Breast epithelium (tissue), 4 donors: ENCODE measurements at regions not wholly inside any gene's neighbourhood (a gene's known extent, or its start where the extent isn't known, plus 50 kb on each side); places are given as distances from the start of the nearest gene placed in this dataset.
A peak's percentile ranks its signal among the peaks of the same experiment; 100 is the strongest.

ENCODE experiments used
- DNase-seq, 2 donors: peaks; one replicate each; pipeline ENCODE4 v3.0.0-alpha.2; 2019; ENCODE audit warnings: low spot score in 2 of 2
- H3K27ac ChIP-seq, 2 donors: fragments of 200-600 bp; sonication (generic) in 1 of 2; one replicate each; pipeline ENCODE4 v1.5.1; 2016 to 2019; ENCODE audit warnings: mild to moderate bottlenecking in 1 of 2
- H3K27me3 ChIP-seq, 2 donors: fragments of 200-600 bp; sonication (generic) in 1 of 2; one replicate each; pipeline versions ENCODE4 v1.5.1 to v1.6.0; 2017 to 2019; ENCODE audit warnings: control low read depth in 1 of 2, mild to moderate bottlenecking in 1 of 2
- H3K36me3 ChIP-seq: fragments of 200-600 bp; one replicate; pipeline ENCODE4 v1.5.1; 2019
- H3K4me1 ChIP-seq, 2 donors: fragments of 200-600 bp; sonication (generic); one replicate each; pipeline ENCODE4 v1.5.1; 2016 to 2019; ENCODE audit warnings: control low read depth in 1 of 2
- H3K4me3 ChIP-seq, 3 donors: fragments of 200-600 bp; sonication (generic); 1 replicate in 2 of 3; 2 replicates in 1 of 3; pipeline ENCODE4 v1.5.1; 2016 to 2019; ENCODE audit warnings: mild to moderate bottlenecking in 3 of 3, moderate library complexity in 2 of 3
- H3K9me3 ChIP-seq, 2 donors: fragments of 200-600 bp; sonication (generic) in 1 of 2; one replicate each; pipeline ENCODE4 v1.5.1; 2016 to 2019; ENCODE audit warnings: control low read depth in 1 of 2
- POLR2A ChIP-seq: fragments of 450-650 bp; IDR thresholded peaks from one replicate; pipeline ENCODE4 v1.6.1; 2016; ENCODE audit warnings: antibody characterized with exemption, mild to moderate bottlenecking, moderate library complexity
- POLR2AphosphoS5 ChIP-seq, 3 donors: sonication (generic); formaldehyde crosslinking; IDR thresholded peaks; one replicate each; pipeline ENCODE4 v1.6.1; 2017; ENCODE audit warnings: antibody characterized with exemption in 3 of 3
- intact Hi-C: fragments of 100-400 bp; cut with DNase I; formaldehyde crosslinking; loops from one replicate; pipeline ENCODE4 v1.15.1; 2023; ENCODE audit warnings: low total_unique reads
- TF ChIP-seq, protein P1 (sequence below), 3 donors: fragments of 450-650 bp; IDR thresholded peaks; one replicate each; pipeline ENCODE4 v1.5.1; 2016 to 2017; ENCODE audit warnings: antibody characterized with exemption in 3 of 3, mild to moderate bottlenecking in 3 of 3, moderate library complexity in 3 of 3

GRCh38 chr13:73945382-73945781 is 188.8 kb downstream of the KLF12 start:
- no peaks in the 10 kb centered on the region for H3K27me3 ChIP-seq
- no peak overlapping the region for H3K27ac ChIP-seq
- intact Hi-C loops = no loop called here
- H3K4me3 ChIP-seq = no peak overlapping the region
- no peaks in the 10 kb centered on the region for H3K36me3 ChIP-seq
- no peak for DNase-seq
- H3K9me3 ChIP-seq = no peaks in the 10 kb centered on the region
- TF ChIP-seq POLR2AphosphoS5 (IDR thresholded peaks at IDR 0.05) (no peak), POLR2A (no peak)
- TF ChIP-seq, protein P1, sequence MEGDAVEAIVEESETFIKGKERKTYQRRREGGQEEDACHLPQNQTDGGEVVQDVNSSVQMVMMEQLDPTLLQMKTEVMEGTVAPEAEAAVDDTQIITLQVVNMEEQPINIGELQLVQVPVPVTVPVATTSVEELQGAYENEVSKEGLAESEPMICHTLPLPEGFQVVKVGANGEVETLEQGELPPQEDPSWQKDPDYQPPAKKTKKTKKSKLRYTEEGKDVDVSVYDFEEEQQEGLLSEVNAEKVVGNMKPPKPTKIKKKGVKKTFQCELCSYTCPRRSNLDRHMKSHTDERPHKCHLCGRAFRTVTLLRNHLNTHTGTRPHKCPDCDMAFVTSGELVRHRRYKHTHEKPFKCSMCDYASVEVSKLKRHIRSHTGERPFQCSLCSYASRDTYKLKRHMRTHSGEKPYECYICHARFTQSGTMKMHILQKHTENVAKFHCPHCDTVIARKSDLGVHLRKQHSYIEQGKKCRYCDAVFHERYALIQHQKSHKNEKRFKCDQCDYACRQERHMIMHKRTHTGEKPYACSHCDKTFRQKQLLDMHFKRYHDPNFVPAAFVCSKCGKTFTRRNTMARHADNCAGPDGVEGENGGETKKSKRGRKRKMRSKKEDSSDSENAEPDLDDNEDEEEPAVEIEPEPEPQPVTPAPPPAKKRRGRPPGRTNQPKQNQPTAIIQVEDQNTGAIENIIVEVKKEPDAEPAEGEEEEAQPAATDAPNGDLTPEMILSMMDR (IDR thresholded peaks at IDR 0.05) = peak in 1 of 3 donors; percentile 16
- H3K4me1 ChIP-seq = peaks cover 0 to 5% of the 10 kb centered on the region in 2 donors

DNA sequence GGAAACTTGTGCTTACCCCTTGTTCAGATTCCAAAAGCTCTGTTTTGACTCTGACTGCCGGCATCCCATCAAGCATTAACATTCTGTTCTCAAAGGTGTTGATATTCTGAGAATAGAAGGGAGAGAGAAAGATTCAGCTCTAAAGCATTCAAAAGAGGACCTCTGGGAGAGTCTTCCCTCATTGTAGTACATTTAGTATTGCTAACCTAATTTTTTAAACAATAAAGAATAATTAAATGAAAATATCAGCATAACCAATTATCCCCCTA is 190.3 kb downstream of the KLF12 start:
- no peak for DNase-seq
- no peak for TF ChIP-seq POLR2A
- no peak for TF ChIP-seq POLR2AphosphoS5 (IDR thresholded peaks at IDR 0.05)
- TF ChIP-seq, protein P1 (IDR thresholded peaks at IDR 0.05) = no peak
- Histone ChIP-seq H3K27me3 (no peaks in the 10 kb centered on the region), H3K9me3 (no peaks in the 10 kb centered on the region), H3K4me3 (no peak overlapping the region), H3K27ac (no peak overlapping the region), H3K36me3 (no peaks in the 10 kb centered on the region), H3K4me1 (peaks cover 0 to 5% of the 10 kb centered on the region in 2 donors)
- intact Hi-C loops = no loop called here

DNA sequence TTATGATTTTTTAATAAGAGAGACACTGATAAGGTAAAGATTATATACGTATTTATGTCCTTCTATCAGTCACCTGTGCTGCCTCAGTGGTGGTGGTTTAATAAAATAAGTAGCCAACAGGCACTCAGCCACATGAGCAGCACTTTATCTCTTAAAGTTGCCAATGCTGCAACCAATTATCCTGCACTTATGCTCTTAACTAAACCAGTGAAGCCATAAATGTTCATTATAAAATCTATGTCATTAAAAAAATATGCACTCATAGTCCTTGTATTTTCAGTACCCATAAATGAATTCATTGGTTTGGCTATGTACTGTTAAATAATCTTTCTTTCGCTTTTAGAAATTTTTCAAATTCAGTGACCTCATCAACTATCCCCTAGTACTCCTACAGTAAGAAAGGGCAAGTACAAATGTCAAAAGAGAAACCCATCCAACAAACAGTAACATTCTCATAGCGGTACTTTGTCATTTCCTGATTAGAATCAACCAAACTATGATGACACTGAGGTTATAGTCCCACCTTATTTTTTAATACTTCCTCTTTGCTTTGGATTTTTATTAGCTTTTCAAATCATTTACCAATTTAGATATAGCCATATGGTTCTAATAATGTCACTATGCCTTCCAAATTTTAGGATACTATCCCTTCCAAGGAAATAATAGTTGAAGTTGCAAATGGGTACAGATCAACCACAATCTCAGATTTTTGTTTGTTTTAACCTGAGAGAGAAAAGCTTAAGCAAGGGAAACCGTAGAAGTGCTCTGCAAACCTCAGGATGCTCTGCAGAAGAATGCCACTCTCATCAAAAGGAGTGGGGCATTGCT is 190.9 kb downstream of the KLF12 start:
- intact Hi-C loops = no loop called here
- H3K36me3 ChIP-seq = no peaks in the 10 kb centered on the region
- no peak overlapping the region for H3K4me3 ChIP-seq

GRCh38 chr13:73941752-73942151 is 192.5 kb downstream of the KLF12 start:
- H3K4me3 ChIP-seq = no peak overlapping the region
- intact Hi-C loops = no loop called here

More for the DNA sequence above, 190.9 kb downstream of the KLF12 start:
- Histone ChIP-seq H3K27me3 (no peaks in the 10 kb centered on the region), H3K27ac (no peak overlapping the region), H3K4me1 (peaks cover 0 to 5% of the 10 kb centered on the region in 2 donors), H3K9me3 (no peaks in the 10 kb centered on the region)
- no peak for TF ChIP-seq POLR2AphosphoS5 (IDR thresholded peaks at IDR 0.05)
- TF ChIP-seq, protein P1 (IDR thresholded peaks at IDR 0.05) = no peak
- no peak for TF ChIP-seq POLR2A
- no peak for DNase-seq

GRCh38 chr13:73940098-73940497 is 194.1 kb downstream of the KLF12 start:
- TF ChIP-seq POLR2A = no peak
- TF ChIP-seq, protein P1 (IDR thresholded peaks at IDR 0.05) = no peak
- TF ChIP-seq POLR2AphosphoS5 (IDR thresholded peaks at IDR 0.05) = no peak
- H3K4me3 ChIP-seq = no peak overlapping the region
- no peaks in the 10 kb centered on the region for H3K36me3 ChIP-seq
- H3K4me1 ChIP-seq = no peaks in the 10 kb centered on the region
- intact Hi-C loops = no loop called here
- no peaks in the 10 kb centered on the region for H3K27me3 ChIP-seq
- DNase-seq = no peak
- no peaks in the 10 kb centered on the region for H3K9me3 ChIP-seq
- H3K27ac ChIP-seq = no peak overlapping the region

More at GRCh38 chr13:73941752-73942151, 192.5 kb downstream of the KLF12 start:
- no peak overlapping the region for H3K27ac ChIP-seq
- H3K9me3 ChIP-seq = no peaks in the 10 kb centered on the region
- H3K27me3 ChIP-seq = no peaks in the 10 kb centered on the region
- no peak for DNase-seq
- no peak for TF ChIP-seq POLR2A
- no peak for TF ChIP-seq POLR2AphosphoS5 (IDR thresholded peaks at IDR 0.05)
- TF ChIP-seq, protein P1 (IDR thresholded peaks at IDR 0.05) = no peak
- H3K36me3 ChIP-seq = no peaks in the 10 kb centered on the region
- H3K4me1 ChIP-seq = peaks cover 0 to 5% of the 10 kb centered on the region in 2 donors
